ENCODE measurements at regions not wholly inside any gene's neighbourhood (a gene's known extent, or its start where the extent isn't known, plus 50 kb on each side); places are given as distances from the start of the nearest gene placed in this dataset.

- TF ChIP-seq CTCF (IDR thresholded peaks at IDR 0.05), result no peak
- no peak for TF ChIP-seq POLR2AphosphoS5 (IDR thresholded peaks at IDR 0.05; ENCODE audit: insufficient read depth in 1 of 2, low read depth in 1 of 2)
Observed at GRCh38 chr9:13487498-13487897, 208.0 kb upstream of the MPDZ start.

All from vagina (tissue), 2 donors.